Right lobe of liver (tissue), 6 donors: ENCODE measurements at regions not wholly inside any gene's neighbourhood (a gene's known extent, or its start where the extent isn't known, plus 50 kb on each side); places are given as distances from the start of the nearest gene placed in this dataset.

Experiments used
- ATAC-seq, 4 donors: fragments of 200-7000 bp; cut with Tn5 transposase; one replicate each; pipeline ENCODE4 v1.9.1; 2020; ENCODE audit warnings: mild to moderate bottlenecking in 4 of 4, moderate library complexity in 4 of 4
- DNase-seq, 3 donors: peaks; one replicate each; pipeline ENCODE4 v3.0.0-alpha.2; 2020
- H3K27ac ChIP-seq, 3 donors: fragments of 200-600 bp; one replicate each; pipeline ENCODE4 v1.8.0; 2022
- H3K27me3 ChIP-seq, 2 donors: fragments of 200-600 bp; one replicate each; pipeline ENCODE4 v1.8.0; 2022
- H3K36me3 ChIP-seq, 4 donors: fragments of 200-600 bp; sonication (generic) in 1 of 4; one replicate each; pipeline versions ENCODE4 v1.5.1 to v1.8.0; 2017 to 2022; ENCODE audit warnings: control low read depth in 1 of 4
- H3K4me1 ChIP-seq, 4 donors: fragments of 200-600 bp; sonication (generic) in 1 of 4; one replicate each; pipeline versions ENCODE4 v1.5.1 to v1.8.0; 2017 to 2022; ENCODE audit warnings: control low read depth in 1 of 4
- H3K4me3 ChIP-seq, 3 donors: fragments of 200-600 bp; one replicate each; pipeline ENCODE4 v1.8.0; 2022
- H3K9me3 ChIP-seq, 4 donors: fragments of 200-600 bp; sonication (generic) in 1 of 4; one replicate each; pipeline versions ENCODE4 v1.5.1 to v1.8.0; 2017 to 2022; ENCODE audit warnings: control low read depth in 1 of 4
- CTCF ChIP-seq, 4 donors: fragments of 200-600 bp in 3 of 4; fragments of 450-650 bp in 1 of 4; IDR thresholded peaks; one replicate each; pipeline versions ENCODE4 v1.5.1 to v1.8.0; 2016 to 2022; ENCODE audit warnings: antibody characterized with exemption in 4 of 4, mild to moderate bottlenecking in 2 of 4
- POLR2A ChIP-seq: fragments of 450-650 bp; IDR thresholded peaks from one replicate; pipeline ENCODE4 v1.6.1; 2017; ENCODE audit warnings: antibody characterized with exemption, mild to moderate bottlenecking
- WGBS: methylation state at CpG from one replicate; pipeline ENCODE4 v1.1.6; 2018; ENCODE audit warnings: low coverage, low lambda C conversion rate; ENCODE audit not compliant: insufficient coverage; ENCODE audit errors: missing lambda C conversion rate; 5-methylcytosine and 5-hydroxymethylcytosine counted together
- intact Hi-C, 2 donors: fragments of 100-400 bp; cut with DNase I; formaldehyde crosslinking; loops; one replicate each; pipeline versions ENCODE4 v1.11.2 to v1.14.1; 2022
- donor health status: DM: no; HTN: yes; CAD: no.
- donor health status: DM: no; HTN: no; CAD: no.
- donor health status: DM: no; HTN: no; CAD: no.
- donor health status: DM: no; HTN: yes; CAD: no.
- donor health status: DM: no; HTN: yes; CAD: no.

GRCh38 chr6:84356907-84357306 is 129.5 kb upstream of the CEP162 start:
- peaks cover 0 to 7% (median 0%) of the 10 kb centered on the region in 4 donors for H3K4me1 ChIP-seq
- no peak overlapping the region for H3K4me3 ChIP-seq
- H3K27me3 ChIP-seq, result no peaks in the 10 kb centered on the region
- no peak overlapping the region for H3K27ac ChIP-seq
- DNase-seq (no peak), ATAC-seq (no peak)
- 76% methylated on average over 5 of the region's 5 CpGs for WGBS
- no peaks in the 10 kb centered on the region for H3K36me3 ChIP-seq
- intact Hi-C loops, result no loop called here
- TF ChIP-seq CTCF (IDR thresholded peaks at IDR 0.05) (no peak), POLR2A (no peak)
- no peaks in the 10 kb centered on the region for H3K9me3 ChIP-seq

- Histone ChIP-seq H3K27me3 (no peaks in the 10 kb centered on the region), H3K4me3 (no peak overlapping the region), H3K36me3 (no peaks in the 10 kb centered on the region), H3K27ac (no peak overlapping the region), H3K4me1 (peaks cover 0 to 7% (median 0%) of the 10 kb centered on the region in 4 donors), H3K9me3 (no peaks in the 10 kb centered on the region)
- intact Hi-C loops, result no loop called here
- ATAC-seq (peak; percentile 40 to 69 (median 54)), DNase-seq (no peak)
- TF ChIP-seq POLR2A, result no peak
- WGBS, result 60% methylated on average over 5 of the region's 5 CpGs
These were observed 126.3 kb upstream of the CEP162 start for GRCh38 chr6:84353459-84354423.

GRCh38 chr6:84350397-84350796 is 123.0 kb upstream of the CEP162 start:
- DNase-seq (no peak), ATAC-seq (peak in 2 of 4 donors; percentile 53 to 90)
- H3K27ac ChIP-seq, result no peak overlapping the region
- H3K36me3 ChIP-seq, result no peaks in the 10 kb centered on the region
- no peaks in the 10 kb centered on the region for H3K9me3 ChIP-seq
- intact Hi-C loops, result no loop called here
- no peak overlapping the region for H3K4me3 ChIP-seq
- TF ChIP-seq POLR2A, result no peak
- no peak for TF ChIP-seq CTCF (IDR thresholded peaks at IDR 0.05)
- H3K27me3 ChIP-seq, result no peaks in the 10 kb centered on the region
- H3K4me1 ChIP-seq, result peaks cover 0 to 7% (median 0%) of the 10 kb centered on the region in 4 donors

GRCh38 chr6:84349542-84349941 is 122.1 kb upstream of the CEP162 start:
- Histone ChIP-seq H3K4me1 (peaks cover 0 to 7% (median 0%) of the 10 kb centered on the region in 4 donors), H3K36me3 (no peaks in the 10 kb centered on the region), H3K4me3 (no peak overlapping the region), H3K27ac (no peak overlapping the region), H3K27me3 (no peaks in the 10 kb centered on the region), H3K9me3 (no peaks in the 10 kb centered on the region)
- 10% methylated on average over 1 of the region's 1 CpG for WGBS
- ATAC-seq (peak in 2 of 4 donors; percentile 50 to 53), DNase-seq (no peak)
- intact Hi-C loops, result no loop called here
- no peak for TF ChIP-seq POLR2A
- TF ChIP-seq CTCF (IDR thresholded peaks at IDR 0.05), result no peak

- Histone ChIP-seq H3K4me3 (no peak overlapping the region), H3K9me3 (no peaks in the 10 kb centered on the region), H3K36me3 (no peaks in the 10 kb centered on the region), H3K27ac (no peak overlapping the region), H3K4me1 (peaks cover 0 to 3% (median 0%) of the 10 kb centered on the region in 4 donors), H3K27me3 (no peaks in the 10 kb centered on the region)
- intact Hi-C loops, result no loop called here
- DNase-seq (no peak), ATAC-seq (no peak)
- TF ChIP-seq CTCF (IDR thresholded peaks at IDR 0.05) (no peak), POLR2A (no peak)
- WGBS, result 82% methylated on average over 1 of the region's 1 CpG
These were observed 121.4 kb upstream of the CEP162 start for GRCh38 chr6:84348801-84349200.
